Chondrocyte (in vitro differentiated cells): ENCODE measurements at regions not wholly inside any gene's neighbourhood (a gene's known extent, or its start where the extent isn't known, plus 50 kb on each side); places are given as distances from the start of the nearest gene placed in this dataset.
A peak's percentile ranks its signal among the peaks of the same experiment; 100 is the strongest.

Experiments
- DNase-seq: peaks from one replicate; pipeline ENCODE4 v3.0.0; 2021; ENCODE audit warnings: mixed read lengths, low spot score
- H3K27ac Mint-ChIP-seq: one replicate; pipeline ENCODE4 v1.8.0; 2021; ENCODE audit warnings: mild to moderate bottlenecking, moderate library complexity, mixed read lengths; ENCODE audit not compliant: unreplicated experiment
- H3K27me3 Mint-ChIP-seq: 2 replicates; pipeline ENCODE4 v1.8.0; 2021; ENCODE audit warnings: low read depth, mixed read lengths
- H3K36me3 Mint-ChIP-seq: 2 replicates; pipeline ENCODE4 v1.8.0; 2021; ENCODE audit warnings: low read depth, mixed read lengths
- H3K4me1 Mint-ChIP-seq: 2 replicates; pipeline ENCODE4 v1.8.0; 2021; ENCODE audit warnings: low read depth, mild to moderate bottlenecking, mixed read lengths
- H3K4me3 Mint-ChIP-seq: one replicate; pipeline ENCODE4 v1.8.0; 2021; ENCODE audit warnings: mild to moderate bottlenecking, moderate library complexity, mixed read lengths; ENCODE audit not compliant: unreplicated experiment
- H3K9me3 Mint-ChIP-seq: 2 replicates; pipeline ENCODE4 v1.8.0; 2021; ENCODE audit warnings: low read depth, mixed read lengths
- TF ChIP-seq, protein P1 (sequence below): fragments of 200-600 bp; sonication (generic); IDR thresholded peaks from 2 replicates; pipeline ENCODE4 v1.5.0; 2021; ENCODE audit warnings: antibody characterized with exemption, mild to moderate bottlenecking, moderate library complexity

DNA sequence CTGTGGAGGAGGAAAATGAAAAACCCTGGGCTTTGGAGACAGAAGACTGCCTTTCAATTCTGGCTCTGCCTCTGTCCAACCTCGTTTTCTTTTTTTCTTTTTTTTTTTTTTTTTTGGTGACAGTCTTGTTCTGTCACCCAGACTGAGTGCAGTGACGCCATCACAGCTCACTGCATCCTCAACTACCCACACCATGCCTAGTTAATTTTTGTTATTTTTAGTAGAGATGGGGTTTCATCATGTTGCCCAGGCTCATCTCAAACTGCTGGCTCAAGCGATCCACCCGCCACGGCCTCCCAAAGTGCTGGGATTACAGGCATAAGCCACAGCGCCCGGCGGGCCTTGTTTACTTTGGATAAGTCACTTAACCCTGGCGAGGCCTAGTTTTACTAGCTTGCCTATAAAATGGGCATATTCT is 66.3 kb upstream of the SLC25A26 start:
- Mint-ChIP-seq H3K27me3 (no peaks in the 10 kb centered on the region), H3K36me3 (no peaks in the 10 kb centered on the region), H3K9me3 (no peaks in the 10 kb centered on the region), H3K4me1 (peaks cover 15% of the 10 kb centered on the region), H3K4me3 (no peak overlapping the region), H3K27ac (no peak overlapping the region)
- TF ChIP-seq, protein P1, sequence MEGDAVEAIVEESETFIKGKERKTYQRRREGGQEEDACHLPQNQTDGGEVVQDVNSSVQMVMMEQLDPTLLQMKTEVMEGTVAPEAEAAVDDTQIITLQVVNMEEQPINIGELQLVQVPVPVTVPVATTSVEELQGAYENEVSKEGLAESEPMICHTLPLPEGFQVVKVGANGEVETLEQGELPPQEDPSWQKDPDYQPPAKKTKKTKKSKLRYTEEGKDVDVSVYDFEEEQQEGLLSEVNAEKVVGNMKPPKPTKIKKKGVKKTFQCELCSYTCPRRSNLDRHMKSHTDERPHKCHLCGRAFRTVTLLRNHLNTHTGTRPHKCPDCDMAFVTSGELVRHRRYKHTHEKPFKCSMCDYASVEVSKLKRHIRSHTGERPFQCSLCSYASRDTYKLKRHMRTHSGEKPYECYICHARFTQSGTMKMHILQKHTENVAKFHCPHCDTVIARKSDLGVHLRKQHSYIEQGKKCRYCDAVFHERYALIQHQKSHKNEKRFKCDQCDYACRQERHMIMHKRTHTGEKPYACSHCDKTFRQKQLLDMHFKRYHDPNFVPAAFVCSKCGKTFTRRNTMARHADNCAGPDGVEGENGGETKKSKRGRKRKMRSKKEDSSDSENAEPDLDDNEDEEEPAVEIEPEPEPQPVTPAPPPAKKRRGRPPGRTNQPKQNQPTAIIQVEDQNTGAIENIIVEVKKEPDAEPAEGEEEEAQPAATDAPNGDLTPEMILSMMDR = no peak
- DNase-seq = no peak

DNA sequence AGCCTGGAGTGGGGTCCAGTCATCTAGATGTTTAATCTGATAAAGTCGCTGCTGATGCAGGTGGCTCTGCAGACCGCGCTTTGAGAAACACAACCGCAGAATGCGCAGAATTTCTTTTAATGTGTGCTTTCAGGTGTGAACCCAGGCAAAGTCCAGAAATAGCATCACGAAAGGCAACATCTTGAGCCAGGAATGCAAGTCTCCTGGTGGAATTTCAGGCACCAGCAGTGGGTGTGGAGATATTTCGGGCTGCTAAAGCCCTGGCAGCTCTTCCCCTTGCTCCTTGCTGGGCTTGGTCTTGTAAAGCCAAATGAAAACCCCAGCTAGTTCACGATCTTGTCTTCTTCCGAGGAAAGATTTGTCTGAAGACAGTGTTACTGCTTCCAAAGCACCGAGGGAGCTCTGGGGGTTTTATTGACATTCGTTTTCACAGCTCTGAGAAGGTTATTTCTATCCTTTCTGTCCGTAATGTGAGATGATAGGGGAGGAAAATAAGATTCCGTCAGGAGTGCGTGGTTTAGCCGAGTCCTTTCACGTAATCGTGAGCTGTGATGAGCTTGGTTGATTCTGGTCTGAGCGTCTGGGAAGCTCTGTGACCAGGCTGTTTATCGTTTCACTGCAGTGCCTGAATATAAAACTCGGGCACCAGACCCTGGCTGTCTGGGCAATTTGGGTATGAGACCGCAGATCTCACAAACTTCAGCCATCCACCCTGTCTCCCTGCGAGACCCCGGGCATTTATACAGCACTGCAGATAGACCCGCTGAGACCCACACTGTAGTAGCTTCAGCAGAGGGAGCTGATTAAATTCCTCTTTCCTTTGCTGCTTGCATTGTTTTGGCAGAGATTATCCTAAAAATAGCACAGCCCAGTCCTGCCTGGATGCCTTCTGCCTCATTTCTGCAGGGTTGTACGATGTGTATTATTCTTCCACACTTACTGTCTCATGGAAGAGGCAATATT is 67.0 kb upstream of the SLC25A26 start:
- peaks cover 15% of the 10 kb centered on the region for H3K4me1 Mint-ChIP-seq
- TF ChIP-seq, protein P1 = no peak
- no peaks in the 10 kb centered on the region for H3K27me3 Mint-ChIP-seq
- no peak overlapping the region for H3K4me3 Mint-ChIP-seq
- H3K36me3 Mint-ChIP-seq = no peaks in the 10 kb centered on the region
- no peaks in the 10 kb centered on the region for H3K9me3 Mint-ChIP-seq
- H3K27ac Mint-ChIP-seq = no peak overlapping the region
- no peak for DNase-seq

DNA sequence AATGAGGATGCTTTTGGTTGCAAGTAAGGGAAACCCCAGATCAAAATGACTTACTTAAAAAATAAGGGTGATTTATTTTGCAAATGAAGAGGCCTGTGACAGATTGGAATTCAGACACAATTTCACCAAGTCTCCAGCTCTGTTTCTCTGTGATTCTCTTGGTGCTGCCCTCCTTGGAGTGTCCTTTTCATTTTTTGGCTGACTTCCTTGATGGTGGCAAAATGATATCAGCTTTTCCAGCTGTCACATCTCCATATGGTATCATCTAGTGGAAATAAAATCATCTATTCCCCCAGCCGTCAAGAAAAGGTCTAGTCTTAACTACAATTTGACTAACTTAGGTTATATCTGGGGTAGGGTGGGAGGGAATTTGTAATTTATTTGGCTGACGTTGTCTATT is 68.5 kb upstream of the SLC25A26 start:
- no peak overlapping the region for H3K4me3 Mint-ChIP-seq
- TF ChIP-seq, protein P1 = no peak
- H3K4me1 Mint-ChIP-seq = peaks cover 15% of the 10 kb centered on the region
- DNase-seq = no peak
- no peaks in the 10 kb centered on the region for H3K9me3 Mint-ChIP-seq
- H3K36me3 Mint-ChIP-seq = no peaks in the 10 kb centered on the region
- no peaks in the 10 kb centered on the region for H3K27me3 Mint-ChIP-seq
- no peak overlapping the region for H3K27ac Mint-ChIP-seq

DNA sequence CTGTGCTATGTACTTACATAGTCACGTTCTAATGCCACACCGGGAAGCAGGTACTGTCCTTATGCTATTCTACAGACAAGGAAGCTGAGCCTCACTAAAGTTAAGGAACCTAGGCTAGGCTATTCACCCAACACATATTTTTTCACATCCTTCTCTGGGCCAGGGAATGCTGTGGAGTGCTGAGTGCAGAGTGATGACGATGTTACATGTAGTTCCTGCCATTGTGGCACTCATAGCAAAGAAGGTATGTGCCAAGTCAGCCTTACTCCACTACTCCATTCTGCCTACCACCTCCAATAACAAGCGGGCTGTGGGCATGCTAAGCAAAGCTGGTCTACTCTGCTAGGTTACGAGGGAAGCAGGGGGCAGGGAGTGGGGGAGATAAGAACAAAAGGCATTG is 69.8 kb upstream of the SLC25A26 start:
- Mint-ChIP-seq H3K9me3 (no peaks in the 10 kb centered on the region), H3K27ac (no peak overlapping the region), H3K36me3 (no peaks in the 10 kb centered on the region), H3K4me1 (peaks cover 15% of the 10 kb centered on the region), H3K4me3 (no peak overlapping the region), H3K27me3 (no peaks in the 10 kb centered on the region)
- TF ChIP-seq, protein P1 = no peak
- DNase-seq = no peak

DNA sequence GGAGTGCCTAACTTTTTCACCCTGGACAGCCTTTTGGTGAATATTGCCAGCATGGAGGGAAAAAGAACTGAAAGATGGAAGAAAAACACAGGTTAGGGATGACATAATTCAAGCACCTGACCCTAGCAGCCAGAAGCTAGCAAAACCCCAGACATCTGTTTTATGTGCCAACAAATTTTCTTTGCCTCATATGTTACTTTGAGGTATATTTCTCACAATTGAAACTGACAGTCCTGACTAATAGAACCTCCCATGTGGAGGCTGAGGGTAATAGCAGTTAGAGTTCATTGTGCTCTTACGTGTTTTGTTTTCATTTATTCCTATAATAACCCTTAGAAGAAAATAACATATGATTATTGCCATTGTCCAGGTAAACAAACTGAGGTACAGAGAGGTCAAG is 71.5 kb upstream of the SLC25A26 start:
- TF ChIP-seq, protein P1 = peak; percentile 22
- no peaks in the 10 kb centered on the region for H3K27me3 Mint-ChIP-seq
- H3K4me3 Mint-ChIP-seq = no peak overlapping the region
- H3K36me3 Mint-ChIP-seq = no peaks in the 10 kb centered on the region
- no peak for DNase-seq
- H3K27ac Mint-ChIP-seq = no peak overlapping the region
- no peaks in the 10 kb centered on the region for H3K9me3 Mint-ChIP-seq
- peaks cover 15% of the 10 kb centered on the region for H3K4me1 Mint-ChIP-seq
